SKM-1 (cell line): ENCODE measurements at regions not wholly inside any gene's neighbourhood (a gene's known extent, or its start where the extent isn't known, plus 50 kb on each side); places are given as distances from the start of the nearest gene placed in this dataset.

Source experiments
- DNase-seq: peaks from one replicate; lab custom pipeline; 2025; ENCODE audit not compliant: unreplicated experiment; lab: John Stamatoyannopoulos, UW

- DNase-seq: no peak
These were observed 138.5 kb downstream of the RBM26 start for GRCh38 chr13:79267560-79267959.

DNA sequence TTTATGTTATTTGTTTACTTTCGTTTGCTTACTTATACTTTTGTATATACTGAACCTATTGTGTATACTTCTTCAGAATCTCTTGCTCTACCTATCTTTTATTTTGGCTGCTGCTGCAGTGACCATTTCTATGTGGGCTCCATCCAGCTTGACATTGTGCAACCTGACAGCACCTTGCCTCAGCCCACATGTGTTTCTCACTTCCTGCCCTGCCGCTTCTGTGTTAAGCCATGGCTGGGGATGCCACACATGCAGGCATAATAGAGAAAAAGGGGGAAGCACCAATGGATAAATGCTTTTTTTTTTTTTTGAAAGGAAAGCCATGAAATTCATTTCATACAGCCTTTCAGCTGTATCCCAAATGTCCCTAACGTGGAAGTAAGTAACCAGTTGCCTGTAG is 147.6 kb downstream of the RBM26 start:
- peak; percentile 44 for DNase-seq

- no peak for DNase-seq
These were observed 159.5 kb downstream of the RBM26 start for GRCh38 chr13:79246578-79246949.

GRCh38 chr13:79245937-79246577 is 160.0 kb downstream of the RBM26 start:
- DNase-seq: no peak

DNA sequence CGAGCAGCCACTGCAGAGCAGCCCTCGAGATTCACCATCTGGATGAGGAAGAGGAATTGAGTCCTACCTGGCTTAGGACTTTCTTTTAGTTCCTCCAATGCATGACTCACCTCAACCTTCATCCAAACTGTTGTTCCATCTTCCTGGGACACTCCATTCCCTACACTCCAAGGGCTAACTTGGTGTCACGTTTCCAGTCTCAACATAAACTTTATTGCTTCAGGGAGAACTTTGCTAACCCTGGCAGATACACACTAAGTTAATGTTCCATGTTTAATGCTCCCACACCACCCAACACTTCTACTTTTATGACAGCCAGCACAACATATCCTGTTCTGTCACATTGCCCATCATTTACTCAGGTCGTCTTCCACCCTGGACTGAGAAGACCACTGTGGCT is 164.4 kb downstream of the RBM26 start:
- DNase-seq: no peak

DNA sequence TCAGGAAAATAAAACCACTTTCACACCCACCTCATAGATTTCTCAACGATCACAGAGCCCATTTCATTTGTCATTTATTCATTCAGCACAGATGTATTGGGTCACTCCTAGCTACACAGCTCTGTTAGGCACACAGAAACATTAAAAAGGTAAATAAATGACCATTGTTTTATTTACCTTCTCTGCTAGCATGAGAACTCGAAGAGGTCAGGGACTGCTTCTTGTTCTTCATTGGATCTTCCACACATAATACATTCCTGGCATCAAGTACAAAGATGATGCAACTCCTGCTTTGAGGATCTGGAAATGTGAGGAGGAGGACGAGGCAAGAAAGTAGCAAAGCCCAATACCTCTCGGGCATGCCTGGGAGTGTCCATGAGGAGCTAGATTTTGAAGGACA is 168.1 kb downstream of the RBM26 start:
- DNase-seq: no peak

GRCh38 chr13:79231887-79232286 is 174.2 kb downstream of the RBM26 start:
- no peak for DNase-seq

DNA sequence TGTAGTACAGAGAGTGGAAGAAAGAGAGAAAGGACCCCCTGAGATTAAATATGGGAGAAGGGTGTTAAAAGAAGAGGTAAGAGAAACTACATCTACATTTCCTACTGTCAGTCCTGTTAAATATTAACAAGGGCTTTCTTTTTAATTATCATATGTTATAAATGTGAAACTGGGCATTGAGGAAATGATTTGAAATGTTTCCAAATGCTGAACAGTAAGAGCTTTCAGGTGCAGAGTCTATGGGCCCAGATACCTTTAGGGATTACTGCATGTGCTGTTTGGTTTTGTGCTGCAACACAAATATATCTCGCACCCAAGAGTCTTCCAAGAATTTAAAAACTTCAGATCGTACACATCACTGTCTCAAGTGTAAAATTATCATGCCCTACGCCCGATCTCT is 176.3 kb downstream of the RBM26 start:
- DNase-seq: no peak

DNA sequence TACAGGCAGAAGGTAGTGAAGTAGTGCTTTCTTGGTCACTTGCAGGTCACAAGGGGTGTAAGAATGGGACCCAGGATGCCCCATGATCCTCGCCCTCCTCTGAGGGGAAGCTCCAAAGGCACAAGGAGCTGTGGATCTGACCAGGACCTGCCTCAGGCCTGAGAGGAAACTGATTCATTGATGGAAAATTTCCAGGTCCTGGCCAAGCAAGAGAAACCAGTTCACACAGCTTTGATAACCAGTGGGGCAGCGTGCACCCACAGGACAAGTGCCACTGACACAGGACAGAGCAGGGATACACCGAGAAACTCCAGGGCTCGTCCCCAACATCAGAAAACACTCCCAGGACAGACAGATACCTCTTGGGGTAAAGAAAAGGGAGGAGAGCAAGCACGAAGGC is 177.1 kb downstream of the RBM26 start:
- no peak for DNase-seq

- DNase-seq: no peak
These were observed 178.6 kb downstream of the RBM26 start for GRCh38 chr13:79227418-79227817.

GRCh38 chr13:79226938-79227337 is 179.1 kb downstream of the RBM26 start:
- DNase-seq: no peak

DNA sequence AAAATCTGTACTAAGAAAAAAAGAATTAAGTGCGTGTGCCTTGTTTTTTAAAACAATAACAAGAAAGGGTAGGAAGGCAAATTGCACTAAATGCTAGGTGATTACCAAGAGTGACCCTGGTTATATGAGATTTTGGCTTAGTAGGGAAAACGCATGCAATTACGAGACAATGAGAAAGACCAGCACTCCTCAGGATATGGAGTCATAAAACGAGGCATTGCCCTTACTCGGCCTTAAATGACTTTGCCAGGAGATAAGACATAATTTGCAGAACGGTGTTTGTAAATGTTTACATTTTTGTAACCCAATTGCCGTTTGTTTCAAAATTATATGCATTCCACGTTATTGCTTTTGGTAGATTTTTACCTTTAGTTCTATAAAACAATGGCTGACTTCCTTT is 179.8 kb downstream of the RBM26 start:
- no peak for DNase-seq

- no peak for DNase-seq
These were observed 180.4 kb downstream of the RBM26 start for GRCh38 chr13:79225487-79226232.

DNA sequence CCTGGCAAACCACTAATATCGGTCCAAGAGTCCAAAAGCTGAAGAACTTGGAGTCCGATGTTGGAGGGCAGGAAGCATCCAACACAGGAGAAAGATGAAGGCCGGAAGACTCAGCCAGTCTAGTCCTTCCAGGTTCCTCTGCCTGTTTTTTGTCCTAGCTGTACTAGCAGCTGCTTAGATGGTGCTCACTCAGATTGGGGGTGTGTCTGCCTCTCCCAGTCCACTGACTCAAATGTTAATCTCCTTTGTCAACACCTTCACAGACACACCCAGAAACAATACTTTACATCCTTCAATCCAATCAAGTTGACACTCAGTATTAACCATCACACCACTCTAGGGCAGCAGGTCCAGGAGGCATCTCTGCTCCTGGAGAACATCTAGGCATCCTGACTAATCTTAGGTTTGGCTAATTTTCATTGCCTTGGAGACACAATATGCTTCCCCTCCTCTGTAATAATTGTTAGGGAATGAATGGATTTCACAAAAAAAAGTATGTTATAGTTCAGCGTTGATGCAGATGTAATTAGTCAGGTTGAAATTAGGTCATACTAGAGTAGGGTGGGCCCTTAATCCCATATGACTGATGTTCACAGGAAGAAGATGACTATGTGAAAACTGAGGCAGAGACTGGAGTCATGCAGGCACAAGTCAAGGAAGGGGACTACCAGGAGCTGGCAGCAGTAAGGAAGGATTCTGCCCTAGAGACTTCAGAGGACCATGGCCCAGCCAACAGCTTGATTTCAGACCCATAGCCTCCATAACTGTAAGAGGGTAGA is 183.4 kb downstream of the RBM26 start:
- DNase-seq: no peak

DNA sequence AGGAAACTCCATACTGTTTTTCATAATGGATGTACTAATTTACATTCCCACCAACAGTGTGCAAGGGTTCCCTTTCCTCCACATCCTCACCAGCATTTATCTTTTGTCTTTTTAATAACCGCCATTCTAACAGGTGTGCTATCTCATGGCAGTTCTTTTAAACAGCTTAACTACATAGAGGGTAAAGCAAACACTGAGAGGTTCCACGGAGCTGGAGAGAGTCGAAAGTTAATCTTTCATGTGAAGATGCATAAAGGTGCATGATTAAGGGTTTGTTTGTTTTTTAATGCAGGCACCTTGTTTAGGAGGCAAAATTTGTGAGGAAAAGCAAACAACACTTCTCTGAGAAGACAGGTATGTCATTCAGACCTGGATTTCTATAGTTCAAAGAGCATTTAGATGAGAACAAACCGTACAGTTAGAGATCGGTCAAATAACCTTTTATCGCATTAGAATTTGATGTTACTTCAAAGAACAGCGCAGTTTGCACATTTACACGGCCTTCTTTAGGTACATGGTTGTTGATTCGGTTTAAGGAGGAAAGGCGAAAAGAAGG is 193.9 kb downstream of the RBM26 start:
- DNase-seq: no peak

- no peak for DNase-seq
These were observed 194.7 kb downstream of the RBM26 start for GRCh38 chr13:79211377-79211776.

GRCh38 chr13:79197933-79198332 is 208.1 kb downstream of the RBM26 start:
- DNase-seq: no peak

- DNase-seq: no peak
These were observed 209.2 kb downstream of the RBM26 start for GRCh38 chr13:79196843-79197242.

- no peak for DNase-seq
These were observed 209.7 kb downstream of the RBM26 start for GRCh38 chr13:79196366-79196765.

DNA sequence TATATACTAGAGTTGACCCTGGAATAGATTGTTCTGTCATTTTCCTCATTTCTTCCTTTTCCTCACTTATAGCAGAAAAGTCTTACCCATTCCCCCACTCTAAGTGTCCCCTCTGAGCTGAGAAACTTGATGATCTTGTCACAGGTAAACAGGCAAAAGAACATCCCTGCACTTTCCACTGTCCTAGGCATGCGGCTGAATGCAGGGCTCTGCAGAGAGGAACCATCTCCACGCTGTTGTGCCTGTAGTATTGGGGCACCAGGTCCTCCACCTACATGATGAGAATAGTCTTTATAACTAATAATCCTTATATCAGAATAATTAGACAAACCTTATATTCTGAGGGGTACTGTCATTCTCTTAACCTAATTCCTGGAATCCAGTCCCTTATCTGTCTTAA is 211.3 kb downstream of the RBM26 start:
- no peak for DNase-seq

GRCh38 chr13:79194272-79194671 is 211.8 kb downstream of the RBM26 start:
- DNase-seq: no peak

GRCh38 chr13:79191501-79191900 is 214.6 kb downstream of the RBM26 start:
- DNase-seq: no peak
